Large intestine (tissue), 3 donors: ENCODE measurements at regions not wholly inside any gene's neighbourhood (a gene's known extent, or its start where the extent isn't known, plus 50 kb on each side); places are given as distances from the start of the nearest gene placed in this dataset.
"Not testable (repeated sequence)": the region's sequence is repeated elsewhere in the genome, so short reads cannot be mapped to it uniquely, and the experiment has no call there.

ENCODE experiments used
- DNase-seq, 2 donors: peaks; one replicate each; pipeline versions ENCODE4 v3.0.0 to v3.0.0-alpha.2; 2013
- H3K27ac ChIP-seq: one replicate; pipeline ENCODE4 v1.5.1; 2013; ENCODE audit warnings: low read length
- H3K27me3 ChIP-seq: 2 replicates; pipeline ENCODE4 v1.6.1; 2013; ENCODE audit warnings: low read length; ENCODE audit not compliant: control insufficient read depth, insufficient read depth
- H3K36me3 ChIP-seq: 2 replicates; pipeline ENCODE4 v1.6.1; 2013; ENCODE audit warnings: low read length; ENCODE audit not compliant: control insufficient read depth, insufficient read depth
- H3K4me1 ChIP-seq: one replicate; pipeline ENCODE4 v1.6.1; 2013; ENCODE audit warnings: low read length; ENCODE audit not compliant: control insufficient read depth, insufficient read depth
- H3K4me3 ChIP-seq: one replicate; pipeline ENCODE4 v1.5.1; 2013; ENCODE audit warnings: low read length
- H3K9me3 ChIP-seq: one replicate; pipeline ENCODE4 v1.6.1; 2013; ENCODE audit warnings: mild to moderate bottlenecking, low read depth, low read length, moderate library complexity; ENCODE audit not compliant: control insufficient read depth
- WGBS: methylation state at CpG from one replicate; pipeline ENCODE4 v1.1.5; 2013; ENCODE audit warnings: low lambda C conversion rate; ENCODE audit not compliant: insufficient coverage; 5-methylcytosine and 5-hydroxymethylcytosine counted together

GRCh38 chr3:165917938-165918656 is 80.9 kb upstream of the BCHE start:
- not testable (repeated sequence) for H3K4me1 ChIP-seq, H3K9me3 ChIP-seq, H3K27me3 ChIP-seq, H3K4me3 ChIP-seq, H3K27ac ChIP-seq, DNase-seq, H3K36me3 ChIP-seq
- WGBS: no CpG with 5 or more reads among the region's 24 CpGs

GRCh38 chr3:165915104-165915503 is 77.9 kb upstream of the BCHE start:
- H3K9me3 ChIP-seq, H3K4me1 ChIP-seq, DNase-seq, H3K4me3 ChIP-seq, H3K27ac ChIP-seq, H3K27me3 ChIP-seq, H3K36me3 ChIP-seq: not testable (repeated sequence)

- no peaks in the 10 kb centered on the region for H3K4me1 ChIP-seq
- 84% methylated on average over 6 of the region's 7 CpGs for WGBS
- no peak for DNase-seq
- H3K9me3 ChIP-seq: no peaks in the 10 kb centered on the region
- H3K36me3 ChIP-seq: no peaks in the 10 kb centered on the region
- no peak overlapping the region for H3K4me3 ChIP-seq
- no peaks in the 10 kb centered on the region for H3K27me3 ChIP-seq
- no peak overlapping the region for H3K27ac ChIP-seq
These were observed 66.8 kb upstream of the BCHE start for GRCh38 chr3:165903885-165904630.

GRCh38 chr3:165899066-165899465 is 61.8 kb upstream of the BCHE start:
- Histone ChIP-seq H3K27me3 (no peaks in the 10 kb centered on the region), H3K4me3 (no peak overlapping the region), H3K27ac (no peak overlapping the region), H3K36me3 (no peaks in the 10 kb centered on the region), H3K4me1 (no peaks in the 10 kb centered on the region), H3K9me3 (no peaks in the 10 kb centered on the region)
- DNase-seq: no peak
- 100% methylated on average over 1 of the region's 1 CpG for WGBS

GRCh38 chr3:165897137-165897536 is 59.9 kb upstream of the BCHE start:
- WGBS: 82% methylated on average over 2 of the region's 7 CpGs
- Histone ChIP-seq H3K36me3 (no peaks in the 10 kb centered on the region), H3K4me1 (no peaks in the 10 kb centered on the region), H3K4me3 (no peak overlapping the region), H3K27ac (no peak overlapping the region), H3K9me3 (no peaks in the 10 kb centered on the region), H3K27me3 (no peaks in the 10 kb centered on the region)
- no peak for DNase-seq

- Histone ChIP-seq H3K4me1 (no peaks in the 10 kb centered on the region), H3K4me3 (no peak overlapping the region), H3K36me3 (no peaks in the 10 kb centered on the region), H3K27ac (no peak overlapping the region), H3K27me3 (no peaks in the 10 kb centered on the region), H3K9me3 (no peaks in the 10 kb centered on the region)
- DNase-seq: no peak
- WGBS: no CpG with 5 or more reads among the region's 5 CpGs
These were observed 58.7 kb upstream of the BCHE start for GRCh38 chr3:165895919-165896318.

- no peaks in the 10 kb centered on the region for H3K9me3 ChIP-seq
- H3K36me3 ChIP-seq: no peaks in the 10 kb centered on the region
- DNase-seq: no peak
- no peaks in the 10 kb centered on the region for H3K27me3 ChIP-seq
- H3K27ac ChIP-seq: no peak overlapping the region
- H3K4me3 ChIP-seq: no peak overlapping the region
- H3K4me1 ChIP-seq: no peaks in the 10 kb centered on the region
- 80% methylated on average over 1 of the region's 4 CpGs for WGBS
These were observed 55.3 kb upstream of the BCHE start for GRCh38 chr3:165892565-165892964.
